ENCODE measurements at regions not wholly inside any gene's neighbourhood (a gene's known extent, or its start where the extent isn't known, plus 50 kb on each side); places are given as distances from the start of the nearest gene placed in this dataset.

DNA sequence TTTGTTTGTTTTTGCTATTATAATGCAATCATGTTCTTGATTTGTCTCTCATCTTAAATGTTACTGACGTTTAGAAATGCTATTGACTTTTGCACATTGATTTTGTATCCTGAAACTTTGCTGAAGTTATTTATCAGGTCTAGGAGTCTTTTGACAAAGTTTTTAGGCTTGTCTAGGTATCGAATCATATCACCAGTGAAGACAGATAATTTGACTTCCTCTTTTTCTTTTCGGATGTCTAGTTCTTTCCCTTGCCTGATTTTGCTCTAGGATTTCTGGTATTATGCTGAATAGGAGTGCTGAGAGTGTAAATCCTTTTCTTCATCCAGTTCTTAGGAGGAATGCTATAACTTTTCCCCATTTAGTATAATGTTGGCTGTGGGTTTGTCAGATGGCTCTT, 719.7 kb upstream of the BCHE start:
- TF ChIP-seq SMAD9 (CRISPR knock-in tag; IDR thresholded peaks at IDR 0.05) (no peak), BRF2 (CRISPR knock-in tag; IDR thresholded peaks at IDR 0.05) (no peak), EZH2 (conservative IDR thresholded peaks at IDR 0.05; ENCODE audit: low read depth, low read length) (no peak), AGO2 (optimal IDR thresholded peaks at IDR 0.05; ENCODE audit: low read depth, low read length) (no peak), SIN3A (IDR thresholded peaks at IDR 0.05; ENCODE audit: borderline replicate concordance, low read depth, low read length) (no peak), NR2F1 (CRISPR knock-in tag; IDR thresholded peaks at IDR 0.05) (no peak)
- TF ChIP-seq, protein P1, sequence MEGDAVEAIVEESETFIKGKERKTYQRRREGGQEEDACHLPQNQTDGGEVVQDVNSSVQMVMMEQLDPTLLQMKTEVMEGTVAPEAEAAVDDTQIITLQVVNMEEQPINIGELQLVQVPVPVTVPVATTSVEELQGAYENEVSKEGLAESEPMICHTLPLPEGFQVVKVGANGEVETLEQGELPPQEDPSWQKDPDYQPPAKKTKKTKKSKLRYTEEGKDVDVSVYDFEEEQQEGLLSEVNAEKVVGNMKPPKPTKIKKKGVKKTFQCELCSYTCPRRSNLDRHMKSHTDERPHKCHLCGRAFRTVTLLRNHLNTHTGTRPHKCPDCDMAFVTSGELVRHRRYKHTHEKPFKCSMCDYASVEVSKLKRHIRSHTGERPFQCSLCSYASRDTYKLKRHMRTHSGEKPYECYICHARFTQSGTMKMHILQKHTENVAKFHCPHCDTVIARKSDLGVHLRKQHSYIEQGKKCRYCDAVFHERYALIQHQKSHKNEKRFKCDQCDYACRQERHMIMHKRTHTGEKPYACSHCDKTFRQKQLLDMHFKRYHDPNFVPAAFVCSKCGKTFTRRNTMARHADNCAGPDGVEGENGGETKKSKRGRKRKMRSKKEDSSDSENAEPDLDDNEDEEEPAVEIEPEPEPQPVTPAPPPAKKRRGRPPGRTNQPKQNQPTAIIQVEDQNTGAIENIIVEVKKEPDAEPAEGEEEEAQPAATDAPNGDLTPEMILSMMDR (CRISPR knock-in tag; IDR thresholded peaks at IDR 0.05), result no peak

Data from HepG2 (cell line).